Ishikawa (cell line): ENCODE measurements at regions not wholly inside any gene's neighbourhood (a gene's known extent, or its start where the extent isn't known, plus 50 kb on each side); places are given as distances from the start of the nearest gene placed in this dataset.

Experiments
- CEBPB ChIP-seq: IDR thresholded peaks from 2 replicates; pipeline ENCODE4 v1.6.1; 2012
- CREB1 ChIP-seq: IDR thresholded peaks from 2 replicates; pipeline ENCODE4 v1.6.1; 2012; ENCODE audit warnings: low read depth
- EGR1 ChIP-seq: IDR thresholded peaks from 2 replicates; pipeline ENCODE4 v1.6.1; 2012
- EP300 ChIP-seq: IDR thresholded peaks from 2 replicates; pipeline ENCODE4 v1.6.1; 2012; ENCODE audit warnings: borderline replicate concordance
- FOXM1 ChIP-seq: IDR thresholded peaks from 2 replicates; pipeline ENCODE4 v1.6.1; 2012; ENCODE audit warnings: low read depth, borderline replicate concordance
- NFIC ChIP-seq: IDR thresholded peaks from 2 replicates; pipeline ENCODE4 v1.6.1; 2012
- RAD21 ChIP-seq: IDR thresholded peaks from 2 replicates; pipeline ENCODE4 v1.6.1; 2012; ENCODE audit warnings: low read depth
- REST ChIP-seq: IDR thresholded peaks from 2 replicates; pipeline ENCODE4 v1.6.1; 2012; ENCODE audit warnings: low read depth, mild to moderate bottlenecking
- TAF1 ChIP-seq: IDR thresholded peaks from 2 replicates; pipeline ENCODE4 v1.6.1; 2012; ENCODE audit warnings: low read depth, mild to moderate bottlenecking
- TCF12 ChIP-seq: IDR thresholded peaks from 2 replicates; pipeline ENCODE4 v1.6.1; 2012; ENCODE audit warnings: low read depth
- TEAD4 ChIP-seq: IDR thresholded peaks from 2 replicates; pipeline ENCODE4 v1.6.1; 2012
- USF1 ChIP-seq: IDR thresholded peaks from 2 replicates; pipeline ENCODE4 v1.6.1; 2012
- YY1 ChIP-seq: IDR thresholded peaks from 2 replicates; pipeline ENCODE4 v1.6.1; 2012; ENCODE audit warnings: low read depth
- ZBTB7A ChIP-seq: IDR thresholded peaks from 2 replicates; pipeline ENCODE4 v1.6.1; 2012; ENCODE audit warnings: low read depth
- TF ChIP-seq, protein P1 (sequence below): IDR thresholded peaks from 2 replicates; pipeline ENCODE4 v1.6.1; 2012

GRCh38 chr2:128663371-128664050 lies 344.8 kb upstream of the HS6ST1 start:
- TF ChIP-seq NFIC (no peak), EGR1 (no peak), TEAD4 (no peak), TCF12 (no peak), CREB1 (no peak), TAF1 (no peak), RAD21 (no peak), FOXM1 (no peak), USF1 (no peak), REST (no peak), EP300 (no peak), YY1 (no peak), CEBPB (no peak), ZBTB7A (no peak)
- TF ChIP-seq, protein P1, sequence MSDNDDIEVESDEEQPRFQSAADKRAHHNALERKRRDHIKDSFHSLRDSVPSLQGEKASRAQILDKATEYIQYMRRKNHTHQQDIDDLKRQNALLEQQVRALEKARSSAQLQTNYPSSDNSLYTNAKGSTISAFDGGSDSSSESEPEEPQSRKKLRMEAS = no peak

GRCh38 chr2:128664499-128664971 lies 345.9 kb upstream of the HS6ST1 start:
- TF ChIP-seq REST (no peak), CEBPB (no peak), FOXM1 (no peak), TCF12 (no peak), TAF1 (no peak), YY1 (peak; percentile 83), CREB1 (no peak), ZBTB7A (no peak), RAD21 (0 out of 2 replicates have a peak, but pooled peaks have one; percentile 1), NFIC (0 out of 2 replicates have a peak, but pooled peaks have one; percentile 24), EGR1 (no peak), TEAD4 (peak; percentile 9; the same call in 1 of the 2 replicates), USF1 (no peak), EP300 (0 out of 2 replicates have a peak, but pooled peaks have one; percentile 9)
- TF ChIP-seq, protein P1 = no peak; the same call in 1 of the 2 replicates

DNA sequence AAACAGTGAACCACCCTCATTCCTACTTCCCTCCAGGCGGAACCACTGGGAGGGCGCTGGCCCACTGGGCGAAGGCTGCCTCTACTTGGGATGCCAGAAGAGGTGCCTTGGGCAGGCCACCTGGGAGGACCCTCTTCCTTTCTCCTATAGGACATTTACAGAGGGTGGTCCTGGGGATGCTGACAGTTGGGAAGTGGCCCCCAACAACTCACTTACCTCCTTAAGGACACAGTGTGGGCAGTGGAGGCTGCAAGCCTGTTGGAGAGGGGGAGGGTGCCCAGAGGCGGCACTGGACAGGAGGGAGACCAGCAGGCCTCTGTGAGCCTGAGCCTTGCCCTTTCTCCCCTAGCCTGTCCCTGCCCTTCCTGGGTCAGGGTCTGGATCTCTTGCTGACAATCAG lies 346.4 kb upstream of the HS6ST1 start:
- TF ChIP-seq TAF1 (no peak), RAD21 (no peak), TEAD4 (no peak), CEBPB (no peak), REST (no peak), CREB1 (no peak), USF1 (no peak), ZBTB7A (no peak), NFIC (no peak), YY1 (no peak), FOXM1 (no peak), EGR1 (no peak)
- TF ChIP-seq, protein P1 = no peak
